Activated B cell treated with CpG ODN at 0.5 μM for 24 hours (primary cell): ENCODE measurements at regions not wholly inside any gene's neighbourhood (a gene's known extent, or its start where the extent isn't known, plus 50 kb on each side); places are given as distances from the start of the nearest gene placed in this dataset.

ENCODE experiments used
- ATAC-seq: fragments of 200-7000 bp; cut with Tn5 transposase; one replicate; pipeline ENCODE4 v1.10.0; 2021; ENCODE audit warnings: low read depth, mild to moderate bottlenecking, moderate library complexity
- CTCF ChIA-PET: fragments of 350-600 bp; sonication (Branson Sonifier 250); formaldehyde crosslinking; loops from one replicate; lab custom pipeline; 2021; ENCODE audit warnings: antibody characterized with exemption; lab: Charles Lee
- POLR2A ChIA-PET: fragments of 350-600 bp; sonication (Branson Sonifier 250); formaldehyde crosslinking; loops from one replicate; lab custom pipeline; 2021; ENCODE audit warnings: antibody characterized with exemption; lab: Charles Lee
- DNase-seq: peaks from one replicate; pipeline ENCODE4 v3.0.0; 2022
- H3K27ac Mint-ChIP-seq: one replicate; pipeline ENCODE4 v1.8.0; 2020; ENCODE audit warnings: mixed read lengths
- H3K27me3 Mint-ChIP-seq: one replicate; pipeline ENCODE4 v1.8.0; 2021; ENCODE audit warnings: mixed read lengths
- H3K36me3 Mint-ChIP-seq: one replicate; pipeline ENCODE4 v1.8.0; 2021; ENCODE audit warnings: low read depth, mixed read lengths
- H3K4me1 Mint-ChIP-seq: one replicate; pipeline ENCODE4 v1.8.0; 2021; ENCODE audit warnings: mixed read lengths
- H3K4me3 Mint-ChIP-seq: one replicate; pipeline ENCODE4 v1.8.0; 2020; ENCODE audit warnings: mild to moderate bottlenecking, mixed read lengths
- H3K9me3 Mint-ChIP-seq: one replicate; pipeline ENCODE4 v1.8.0; 2020; ENCODE audit warnings: mixed read lengths
- intact Hi-C: fragments of 100-400 bp; cut with micrococcal nuclease; formaldehyde crosslinking; loops from one replicate; pipeline ENCODE4 v1.15.1; 2024
- TF ChIP-seq, protein P1 (sequence below): fragments of 200-600 bp; IDR thresholded peaks from one replicate; pipeline ENCODE4 v1.8.0; 2022; ENCODE audit warnings: antibody characterized with exemption, mild to moderate bottlenecking

DNA sequence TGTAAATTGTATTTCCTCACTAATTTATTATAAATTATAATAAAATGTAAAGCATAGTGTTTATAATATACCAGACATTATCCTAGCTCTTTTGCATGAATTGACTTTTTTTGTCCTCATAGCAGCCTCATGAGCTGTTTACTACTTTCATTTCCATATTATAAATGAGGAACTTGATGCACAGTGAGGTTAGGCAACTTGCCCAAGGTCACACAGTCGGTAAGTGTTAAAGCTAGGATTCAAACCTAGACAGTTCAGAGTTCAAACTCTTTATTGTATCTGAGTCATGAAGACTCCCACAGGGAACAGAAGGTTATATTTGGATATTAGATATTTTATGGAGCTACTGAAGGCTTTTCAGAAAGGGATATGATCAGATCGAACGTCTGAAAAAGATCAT, 322.2 kb upstream of the SATB1 start:
- Mint-ChIP-seq H3K4me1 (peaks cover 39% of the 10 kb centered on the region), H3K27me3 (no peaks in the 10 kb centered on the region), H3K4me3 (no peak overlapping the region), H3K9me3 (no peaks in the 10 kb centered on the region), H3K27ac (no peak overlapping the region), H3K36me3 (no peaks in the 10 kb centered on the region)
- TF ChIP-seq, protein P1, sequence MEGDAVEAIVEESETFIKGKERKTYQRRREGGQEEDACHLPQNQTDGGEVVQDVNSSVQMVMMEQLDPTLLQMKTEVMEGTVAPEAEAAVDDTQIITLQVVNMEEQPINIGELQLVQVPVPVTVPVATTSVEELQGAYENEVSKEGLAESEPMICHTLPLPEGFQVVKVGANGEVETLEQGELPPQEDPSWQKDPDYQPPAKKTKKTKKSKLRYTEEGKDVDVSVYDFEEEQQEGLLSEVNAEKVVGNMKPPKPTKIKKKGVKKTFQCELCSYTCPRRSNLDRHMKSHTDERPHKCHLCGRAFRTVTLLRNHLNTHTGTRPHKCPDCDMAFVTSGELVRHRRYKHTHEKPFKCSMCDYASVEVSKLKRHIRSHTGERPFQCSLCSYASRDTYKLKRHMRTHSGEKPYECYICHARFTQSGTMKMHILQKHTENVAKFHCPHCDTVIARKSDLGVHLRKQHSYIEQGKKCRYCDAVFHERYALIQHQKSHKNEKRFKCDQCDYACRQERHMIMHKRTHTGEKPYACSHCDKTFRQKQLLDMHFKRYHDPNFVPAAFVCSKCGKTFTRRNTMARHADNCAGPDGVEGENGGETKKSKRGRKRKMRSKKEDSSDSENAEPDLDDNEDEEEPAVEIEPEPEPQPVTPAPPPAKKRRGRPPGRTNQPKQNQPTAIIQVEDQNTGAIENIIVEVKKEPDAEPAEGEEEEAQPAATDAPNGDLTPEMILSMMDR: no peak
- ATAC-seq (peak; percentile 64), DNase-seq (no peak)
- ChIA-PET POLR2A (no interaction called here), CTCF (interaction anchor here (1.3 kb wide), 1 partner anchor 11 kb away, joined by 7 read pairs; no protein-coding TSS in a partner anchor)
- intact Hi-C loops: loop anchor here (10.0 kb wide), 1 partner anchor 523 kb away; no protein-coding TSS in a partner anchor

- Mint-ChIP-seq H3K27ac (peak overlapping the region; percentile 36), H3K4me3 (no peak overlapping the region), H3K27me3 (no peaks in the 10 kb centered on the region), H3K36me3 (no peaks in the 10 kb centered on the region), H3K9me3 (no peaks in the 10 kb centered on the region), H3K4me1 (peaks cover 50% of the 10 kb centered on the region)
- POLR2A ChIA-PET: no interaction called here
- intact Hi-C loops: loop anchor here (10.0 kb wide), 1 partner anchor 521 kb away; no protein-coding TSS in a partner anchor
- DNase-seq: no peak
- no peak for ATAC-seq
- CTCF ChIA-PET: no interaction called here
- TF ChIP-seq, protein P1: no peak
These were observed 320.3 kb upstream of the SATB1 start for GRCh38 chr3:18745472-18745871.

GRCh38 chr3:18744472-18744871, 319.3 kb upstream of the SATB1 start:
- H3K4me3 Mint-ChIP-seq: no peak overlapping the region
- DNase-seq: no peak

GRCh38 chr3:18743761-18744160, 318.6 kb upstream of the SATB1 start:
- Mint-ChIP-seq H3K4me1 (peaks cover 67% of the 10 kb centered on the region), H3K27me3 (no peaks in the 10 kb centered on the region), H3K36me3 (no peaks in the 10 kb centered on the region), H3K9me3 (no peaks in the 10 kb centered on the region), H3K4me3 (no peak overlapping the region), H3K27ac (no peak overlapping the region)
- TF ChIP-seq, protein P1: no peak
- ChIA-PET CTCF (no interaction called here), POLR2A (no interaction called here)
- ATAC-seq (no peak), DNase-seq (no peak)
- intact Hi-C loops: loop anchor here (10.0 kb wide), 1 partner anchor 519 kb away; no protein-coding TSS in a partner anchor

More at GRCh38 chr3:18744472-18744871, 319.3 kb upstream of the SATB1 start:
- H3K27me3 Mint-ChIP-seq: no peaks in the 10 kb centered on the region
- ChIA-PET CTCF (no interaction called here), POLR2A (no interaction called here)
- H3K9me3 Mint-ChIP-seq: no peaks in the 10 kb centered on the region
- intact Hi-C loops: loop anchor here (10.0 kb wide), 1 partner anchor 520 kb away; no protein-coding TSS in a partner anchor
- no peaks in the 10 kb centered on the region for H3K36me3 Mint-ChIP-seq
- TF ChIP-seq, protein P1: no peak
- no peak for ATAC-seq
- no peak overlapping the region for H3K27ac Mint-ChIP-seq
- peaks cover 60% of the 10 kb centered on the region for H3K4me1 Mint-ChIP-seq

DNA sequence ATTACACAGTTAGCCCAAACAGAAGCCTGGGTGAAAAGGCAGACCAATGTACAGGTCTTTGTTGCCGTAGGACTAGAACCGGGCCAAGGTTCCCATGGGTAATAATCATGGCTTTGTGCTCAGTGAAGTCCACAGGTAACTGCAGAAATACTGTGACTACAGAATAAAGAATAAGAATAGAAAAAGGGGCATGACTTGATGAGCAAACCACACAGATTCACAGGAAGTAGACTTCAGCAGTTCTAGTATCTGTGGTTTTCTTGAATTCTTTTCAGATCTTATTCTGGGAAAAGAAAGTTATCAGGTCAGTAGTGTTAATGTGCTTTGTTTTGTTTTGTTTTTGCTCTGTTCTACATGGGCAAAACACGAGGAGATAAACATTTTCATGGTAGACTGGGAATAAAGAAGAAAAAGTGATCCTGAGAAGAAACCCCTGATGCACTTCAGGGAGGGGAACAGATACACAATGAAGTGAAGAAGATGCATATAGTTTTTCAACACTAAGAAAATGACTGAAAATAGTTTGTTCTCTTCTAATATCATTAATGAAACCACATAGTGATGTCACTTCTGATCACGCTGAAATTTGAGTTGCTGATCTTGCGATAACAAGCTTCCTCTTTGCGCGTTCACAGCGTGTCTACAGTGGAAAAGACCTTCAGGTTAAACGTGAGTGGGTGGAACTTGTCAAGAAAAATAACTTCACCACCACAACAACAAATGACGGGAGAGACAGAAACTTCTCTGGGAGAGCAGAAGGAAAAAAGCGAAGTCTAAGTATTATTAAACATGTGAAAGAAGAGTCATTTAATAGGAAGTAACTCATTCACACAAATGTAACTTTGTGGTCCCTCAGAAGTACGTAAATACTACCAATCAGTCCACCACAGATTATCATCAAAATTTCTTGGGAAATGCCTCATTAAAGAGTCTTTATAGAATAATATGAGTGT, 315.8 kb upstream of the SATB1 start:
- intact Hi-C loops: loop anchor here (1.0 to 10.0 kb wide), 4 partner anchors 17 to 516 kb away; no protein-coding TSS in a partner anchor
- H3K27me3 Mint-ChIP-seq: no peaks in the 10 kb centered on the region
- H3K36me3 Mint-ChIP-seq: no peaks in the 10 kb centered on the region
- peak overlapping the region; percentile 73 for H3K4me3 Mint-ChIP-seq
- TF ChIP-seq, protein P1: no peak
- ChIA-PET POLR2A (no interaction called here), CTCF (interaction anchor here (0.6 to 2.5 kb wide), 2 partner anchors 182 to 204 kb away, joined by 3 to 6 read pairs; no protein-coding TSS in a partner anchor)
- DNase-seq (no peak), ATAC-seq (peak; percentile 73)
- H3K27ac Mint-ChIP-seq: peak overlapping the region; percentile 88
- peaks cover 68% of the 10 kb centered on the region for H3K4me1 Mint-ChIP-seq
- H3K9me3 Mint-ChIP-seq: no peaks in the 10 kb centered on the region
